ENCODE measurements at regions not wholly inside any gene's neighbourhood (a gene's known extent, or its start where the extent isn't known, plus 50 kb on each side); places are given as distances from the start of the nearest gene placed in this dataset.

DNA sequence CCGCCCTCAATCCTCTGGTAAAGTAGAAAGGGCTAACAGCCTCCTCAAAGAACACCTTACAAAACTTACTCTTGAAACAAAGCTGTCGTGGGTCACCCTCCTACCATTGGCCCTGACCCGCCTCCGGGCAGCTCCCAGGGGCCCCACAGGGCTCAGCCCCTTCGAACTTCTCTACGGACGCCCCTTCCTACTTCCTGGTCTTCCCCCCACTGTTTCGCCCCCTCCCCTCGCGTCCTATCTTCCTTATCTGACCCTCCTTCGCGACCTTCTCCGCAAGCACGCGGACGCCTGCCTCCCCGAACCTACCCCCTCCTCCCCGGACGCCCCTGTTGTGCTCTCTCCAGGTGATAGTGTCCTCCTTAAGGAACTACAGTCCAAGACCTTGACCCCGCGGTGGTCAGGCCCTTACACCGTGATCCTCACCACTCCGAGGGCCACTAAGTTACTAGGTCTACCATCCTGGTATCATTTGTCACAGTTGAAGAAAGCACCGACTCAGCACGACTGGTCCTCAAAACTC, 963.1 kb downstream of the RPA4 start:
- Histone ChIP-seq H3K23ac (ENCODE audit: low read depth, low read length) (no peak overlapping the region), H3K27me3 (ENCODE audit: control insufficient read depth, insufficient read depth, low read length) (no peaks in the 10 kb centered on the region), H3K4me3 (ENCODE audit: insufficient read depth, low read depth, low read length) (no peak overlapping the region), H2BK120ac (ENCODE audit: low read depth, low read length) (no peak overlapping the region), H4K8ac (ENCODE audit: low read depth in 2 of 2, low read length in 2 of 2) (no peak overlapping the region), H2BK5ac (ENCODE audit: low read depth, low read length, poor library complexity, severe bottlenecking) (no peak overlapping the region), H3K18ac (ENCODE audit: low read depth, low read length) (no peak overlapping the region), H2BK15ac (ENCODE audit: low read depth, low read length) (no peak overlapping the region), H3K4me1 (ENCODE audit: control insufficient read depth, insufficient read depth, low read length) (no peaks in the 10 kb centered on the region), H2BK20ac (ENCODE audit: low read depth, low read length) (no peak overlapping the region), H3K9ac (ENCODE audit: low read depth, low read length) (no peak overlapping the region), H3K14ac (replicated peaks; ENCODE audit: low read depth, low read length) (no peak overlapping the region), H2AK5ac (ENCODE audit: low read depth, low read length) (no peak overlapping the region), H3K36me3 (ENCODE audit: control insufficient read depth, insufficient read depth, low read length) (no peaks in the 10 kb centered on the region), H2AFZ (replicated peaks; ENCODE audit: low read length, poor library complexity) (no peak overlapping the region), H2AK9ac (replicated peaks; ENCODE audit: low read depth, low read length, poor library complexity) (no peak overlapping the region), H4K91ac (ENCODE audit: insufficient read depth, low read depth, low read length) (no peak overlapping the region), H4K20me1 (ENCODE audit: insufficient read depth, low read length) (no peaks in the 10 kb centered on the region), H3K27ac (ENCODE audit: insufficient read depth, low read length) (no peak overlapping the region), H3K56ac (ENCODE audit: extremely low read depth, insufficient read depth, low read length) (no peak overlapping the region), H3K79me1 (ENCODE audit: low read depth in 1 of 2, low read length in 2 of 2) (no peaks in the 10 kb centered on the region), H4K5ac (ENCODE audit: low read depth, low read length) (no peak overlapping the region), H3K9me1 (ENCODE audit: insufficient read depth, low read length) (no peaks in the 10 kb centered on the region), H3K4ac (ENCODE audit: low read depth, low read length) (no peak overlapping the region), H3K4me2 (ENCODE audit: low read depth, low read length) (no peak overlapping the region), H3K9me3 (ENCODE audit: control insufficient read depth, insufficient read depth, low read length) (peaks cover 48% of the 10 kb centered on the region; the same call in 1 of the 2 replicates)
- no TSS peak for BruUV-seq (replicated peaks)
- WGBS, 2 experiments (ENCODE audit: extremely low coverage in 2 of 2, insufficient read length in 1 of 2), result 93% methylated on average over 12 of the region's 25 CpGs; no CpG with 5 or more reads in 1 of the 2 experiments
- in situ Hi-C loops (cut with MboI; ENCODE audit: low sequenced_read_pairs), result no loop called here
- ChIA-PET CTCF (no interaction called here), POLR2A (ENCODE audit: unreplicated experiment) (no interaction called here)
- dilution Hi-C loops (cut with HindIII; ENCODE audit: low sequenced_read_pairs, unreplicated experiment), result no loop called here
- intact Hi-C loops (cut with micrococcal nuclease), result no loop called here
- ATAC-seq (ENCODE audit: low read depth) (no peak), DNase-seq (no peak)
- TF ChIP-seq MXI1 (IDR thresholded peaks at IDR 0.05; ENCODE audit: borderline replicate concordance, low read depth, low read length) (no peak), MAFK (IDR thresholded peaks at IDR 0.05; ENCODE audit: low read depth, low read length) (peak; percentile 30; the same call in 1 of the 2 replicates)
